AG04450 (cell line): ENCODE measurements at regions not wholly inside any gene's neighbourhood (a gene's known extent, or its start where the extent isn't known, plus 50 kb on each side); places are given as distances from the start of the nearest gene placed in this dataset.

Source experiments
- CTCF ChIA-PET: fragments of 300-600, 350-600 bp; formaldehyde crosslinking; extraction: SDS; loops from one replicate; lab custom pipeline; 2022; ENCODE audit warnings: antibody characterized with exemption, inconsistent platforms; lab: Charles Lee
- POLR2A ChIA-PET: fragments of 350-600 bp; formaldehyde crosslinking; extraction: SDS; loops from one replicate; lab custom pipeline; 2021; ENCODE audit warnings: antibody characterized with exemption, inconsistent platforms; lab: Yijun Ruan, JAX
- DNase-seq: peaks from one replicate; pipeline ENCODE4 v3.0.0-alpha.2; 2011; ENCODE audit warnings: low read depth, low spot score
- H3K27ac ChIP-seq: one replicate; pipeline ENCODE4 v1.5.1; 2012; ENCODE audit warnings: low read depth, low read length, control low read depth
- H3K27me3 ChIP-seq: one replicate; pipeline ENCODE4 v1.6.0; 2012; ENCODE audit warnings: low read length; ENCODE audit not compliant: control insufficient read depth, insufficient read depth
- H3K4me3 ChIP-seq: 2 replicates; pipeline ENCODE4 v1.5.1; 2011; ENCODE audit warnings: mild to moderate bottlenecking, low read depth, low read length, control low read depth
- H3K9me3 ChIP-seq: 2 replicates; pipeline ENCODE4 v1.5.1; 2012; ENCODE audit warnings: low read length; ENCODE audit not compliant: control insufficient read depth, insufficient read depth
- CTCF ChIP-seq: IDR thresholded peaks from 2 replicates; pipeline ENCODE4 v1.5.1; 2011; ENCODE audit warnings: low read depth, low read length, control low read depth, inconsistent platforms

GRCh38 chr10:33395201-33395600, 60.7 kb upstream of the NRP1 start:
- no peak for DNase-seq
- Histone ChIP-seq H3K9me3 (no peaks in the 10 kb centered on the region), H3K27me3 (no peaks in the 10 kb centered on the region), H3K27ac (no peak overlapping the region), H3K4me3 (no peak overlapping the region)
- ChIA-PET CTCF (no interaction called here), POLR2A (no interaction called here)
- no peak for TF ChIP-seq CTCF

- no peak for DNase-seq
- Histone ChIP-seq H3K9me3 (no peaks in the 10 kb centered on the region), H3K27me3 (no peaks in the 10 kb centered on the region), H3K4me3 (no peak overlapping the region), H3K27ac (no peak overlapping the region)
- no peak for TF ChIP-seq CTCF
- ChIA-PET POLR2A (no interaction called here), CTCF (no interaction called here)
These were observed 58.2 kb upstream of the NRP1 start for GRCh38 chr10:33392706-33393105.

GRCh38 chr10:33391611-33392465, 57.4 kb upstream of the NRP1 start:
- Histone ChIP-seq H3K9me3 (no peaks in the 10 kb centered on the region), H3K4me3 (no peak overlapping the region), H3K27me3 (no peaks in the 10 kb centered on the region), H3K27ac (no peak overlapping the region)
- DNase-seq, result no peak
- POLR2A ChIA-PET, result no interaction called here
- CTCF ChIA-PET, result no interaction called here
- TF ChIP-seq CTCF, result no peak

GRCh38 chr10:33390046-33390445, 55.6 kb upstream of the NRP1 start:
- H3K4me3 ChIP-seq, result no peak overlapping the region
- TF ChIP-seq CTCF, result no peak
- no peaks in the 10 kb centered on the region for H3K27me3 ChIP-seq
- no peak overlapping the region for H3K27ac ChIP-seq
- ChIA-PET POLR2A (no interaction called here), CTCF (no interaction called here)
- DNase-seq, result no peak
- H3K9me3 ChIP-seq, result no peaks in the 10 kb centered on the region

- H3K4me3 ChIP-seq, result no peak overlapping the region
- no peaks in the 10 kb centered on the region for H3K27me3 ChIP-seq
- ChIA-PET CTCF (no interaction called here), POLR2A (no interaction called here)
- no peak overlapping the region for H3K27ac ChIP-seq
- no peak for TF ChIP-seq CTCF
- no peaks in the 10 kb centered on the region for H3K9me3 ChIP-seq
- no peak for DNase-seq
These were observed 54.3 kb upstream of the NRP1 start for GRCh38 chr10:33388785-33389184.
